Raji (cell line): ENCODE measurements at regions not wholly inside any gene's neighbourhood (a gene's known extent, or its start where the extent isn't known, plus 50 kb on each side); places are given as distances from the start of the nearest gene placed in this dataset.

Source experiments
- POLR2A ChIP-seq: IDR thresholded peaks from 2 replicates; pipeline ENCODE4 v1.6.1; 2011; ENCODE audit warnings: low read depth, low read length, control low read depth; ENCODE audit not compliant: insufficient read depth

GRCh38 chr7:47638679-47639315 is 56.9 kb upstream of the TNS3 start:
- TF ChIP-seq POLR2A, result no peak

- no peak for TF ChIP-seq POLR2A
Observed at GRCh38 chr7:47636433-47637175, 54.7 kb upstream of the TNS3 start.

- TF ChIP-seq POLR2A, result no peak
Observed at GRCh38 chr7:47636081-47636432, 54.1 kb upstream of the TNS3 start.

GRCh38 chr7:47635091-47636080 is 53.5 kb upstream of the TNS3 start:
- TF ChIP-seq POLR2A, result no peak

DNA sequence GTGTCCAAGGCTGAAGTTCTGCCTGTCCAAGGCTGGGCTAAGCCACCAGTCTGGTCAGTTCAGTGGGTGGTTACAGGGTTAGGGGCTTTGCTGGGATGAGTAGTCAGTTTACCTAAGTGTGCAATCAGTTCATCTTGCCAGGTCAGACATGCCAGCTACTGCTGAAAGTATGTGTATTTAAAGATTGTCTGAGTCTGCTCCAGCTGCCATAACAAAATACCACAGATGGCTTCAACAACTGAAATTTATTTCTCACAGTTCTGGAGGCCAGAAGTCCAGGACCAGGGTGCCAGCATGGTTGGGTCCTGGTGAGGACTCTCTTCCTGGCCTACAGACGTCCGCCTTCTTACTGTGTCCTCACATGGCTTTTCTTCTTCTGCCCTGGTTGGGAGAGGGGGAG is 52.4 kb upstream of the TNS3 start:
- TF ChIP-seq POLR2A, result no peak

- no peak for TF ChIP-seq POLR2A
Observed at GRCh38 chr7:47633134-47633533, 51.2 kb upstream of the TNS3 start.
